ENCODE measurements at regions not wholly inside any gene's neighbourhood (a gene's known extent, or its start where the extent isn't known, plus 50 kb on each side); places are given as distances from the start of the nearest gene placed in this dataset.

- TF ChIP-seq ZNF503 (CRISPR knock-in tag; IDR thresholded peaks at IDR 0.05) (no peak), RNF219 (CRISPR knock-in tag; IDR thresholded peaks at IDR 0.05) (no peak), NFYC (CRISPR knock-in tag; IDR thresholded peaks at IDR 0.05) (no peak), ZNF7 (CRISPR knock-in tag; IDR thresholded peaks at IDR 0.05) (no peak), ZHX2 (IDR thresholded peaks at IDR 0.05; ENCODE audit: low read depth) (no peak), ZHX2 (CRISPR knock-in tag; IDR thresholded peaks at IDR 0.05; ENCODE audit: borderline replicate concordance) (no peak)
Measured at GRCh38 chr4:101464596-101464995, 117.3 kb upstream of the PPP3CA start (continued).
